GM12878 (cell line): ENCODE measurements at regions not wholly inside any gene's neighbourhood (a gene's known extent, or its start where the extent isn't known, plus 50 kb on each side); places are given as distances from the start of the nearest gene placed in this dataset.

Experiments used
- ATAC-seq: fragments of 200-7000 bp; cut with Tn5 transposase; 3 replicates; pipeline ENCODE4 v1.9.1; 2020; ENCODE audit warnings: mild to moderate bottlenecking, moderate library complexity
- BruUV-seq: library from RNA; stranded (reverse); fragments of 400-500 nt; replicated peaks from 2 replicates; lab custom pipeline; 2021; lab: Mats Ljungman, UMichigan
- CTCF ChIA-PET: fragments of 300-600 bp; sonication (Branson Sonifier 250); formaldehyde crosslinking; extraction: SDS; loops from one replicate; lab custom pipeline; 2021; ENCODE audit warnings: inconsistent platforms; lab: Yijun Ruan, JAX
- POLR2A ChIA-PET: fragments of 350-600 bp; formaldehyde crosslinking; extraction: SDS; loops from one replicate; lab custom pipeline; 2021; ENCODE audit warnings: inconsistent platforms; lab: Charles Lee
- RAD21 ChIA-PET: fragments of 300-600 bp; sonication (Branson Sonifier 250); formaldehyde crosslinking; loops from one replicate; lab custom pipeline; 2023; ENCODE audit warnings: antibody characterized with exemption; ENCODE audit not compliant: unreplicated experiment; lab: Charles Lee
- SMC1A ChIA-PET: fragments of 300-600 bp; sonication (Branson Sonifier 250); formaldehyde crosslinking; loops from one replicate; lab custom pipeline; 2023; ENCODE audit not compliant: unreplicated experiment, uncharacterized antibody; lab: Charles Lee
- DNase-seq: peaks from one replicate; pipeline ENCODE4 v3.0.0-alpha.2; 2011; ENCODE audit warnings: low read depth, low spot score
- FAIRE-seq: peaks from 3 replicates; lab custom pipeline; 2011; peaks lifted over from hg19 to GRCh38; lab: Jason Lieb, UNC
- H2AFZ ChIP-seq: 2 replicates; pipeline ENCODE4 v1.6.0; 2011; ENCODE audit warnings: low read depth, low read length, control low read depth; ENCODE audit not compliant: control insufficient read depth
- H3K27ac ChIP-seq: 2 replicates; pipeline ENCODE4 v1.5.1; 2011; ENCODE audit warnings: control low read depth; ENCODE audit not compliant: control insufficient read depth, insufficient read depth
- H3K27me3 ChIP-seq, 2 experiments: replicated peaks in 1 of 2; 2 replicates each; pipeline versions ENCODE4 v1.6.0 to v1.6.1; 2011; ENCODE audit warnings: low read length in 1 of 2; ENCODE audit not compliant: control insufficient read depth in 2 of 2, insufficient read depth in 2 of 2
- H3K36me3 ChIP-seq, 2 experiments: 2 replicates each; pipeline ENCODE4 v1.5.1; 2011; ENCODE audit warnings: low read length in 1 of 2; ENCODE audit not compliant: control insufficient read depth in 2 of 2, insufficient read depth in 2 of 2
- H3K4me1 ChIP-seq: 2 replicates; pipeline ENCODE4 v1.6.1; 2011; ENCODE audit warnings: mild to moderate bottlenecking, low read length, moderate library complexity, mixed read lengths; ENCODE audit not compliant: control insufficient read depth, insufficient read depth
- H3K4me2 ChIP-seq: 2 replicates; pipeline ENCODE4 v1.6.0; 2011; ENCODE audit warnings: control low read depth; ENCODE audit not compliant: control insufficient read depth, insufficient read depth
- H3K4me3 ChIP-seq: fragments of 200-600 bp; sonication (generic); 2 replicates; pipeline ENCODE4 v1.5.1; 2016
- H3K79me2 ChIP-seq: 2 replicates; pipeline ENCODE4 v1.6.0; 2011; ENCODE audit warnings: low read length; ENCODE audit not compliant: control insufficient read depth, insufficient read depth
- H3K9ac ChIP-seq: 2 replicates; pipeline ENCODE4 v1.8.0; 2011; ENCODE audit warnings: low read length, control low read depth, mixed read lengths; ENCODE audit not compliant: control insufficient read depth, insufficient read depth
- H3K9me3 ChIP-seq: replicated peaks from 3 replicates; pipeline ENCODE4 v1.5.1; 2011; ENCODE audit warnings: mild to moderate bottlenecking, low read length; ENCODE audit not compliant: control insufficient read depth, insufficient read depth
- H4K20me1 ChIP-seq: 2 replicates; pipeline ENCODE4 v1.6.0; 2011; ENCODE audit not compliant: control insufficient read depth, insufficient read depth
- CHD1 ChIP-seq: IDR thresholded peaks from 2 replicates; pipeline ENCODE4 v1.6.1; 2012; ENCODE audit warnings: low read depth, low read length, improper control_type of control experiment
- CTCF ChIP-seq, 3 experiments: IDR thresholded peaks in 2 of 3; conservative IDR thresholded peaks in 1 of 3; 2 replicates each; pipeline ENCODE4 v1.5.1; 2011; ENCODE audit warnings: low read depth in 3 of 3, low read length in 3 of 3, mild to moderate bottlenecking in 3 of 3, control low read depth in 2 of 3, moderate library complexity in 2 of 3, inconsistent platforms in 1 of 3, mixed read lengths in 1 of 3; ENCODE audit not compliant: control insufficient read depth in 2 of 3, insufficient read depth in 1 of 3; ENCODE audit errors: extremely low read depth in 1 of 3
- ETV6 ChIP-seq, 2 experiments: fragments of 450-650 bp in 1 of 2; IDR thresholded peaks in 1 of 2; conservative IDR thresholded peaks in 1 of 2; 2 replicates each; pipeline ENCODE4 v1.6.1; 2014; ENCODE audit warnings: antibody characterized with exemption in 1 of 2, borderline replicate concordance in 1 of 2, low read depth in 1 of 2, mild to moderate bottlenecking in 1 of 2, moderate library complexity in 1 of 2
- FOXM1 ChIP-seq: IDR thresholded peaks from 2 replicates; pipeline ENCODE4 v1.6.1; 2012; ENCODE audit warnings: low read depth, mild to moderate bottlenecking, inconsistent platforms, low read length, moderate library complexity
- NBN ChIP-seq: fragments of 450-650 bp; IDR thresholded peaks from 2 replicates; pipeline ENCODE4 v1.6.1; 2016
- PML ChIP-seq: IDR thresholded peaks from 2 replicates; pipeline ENCODE4 v1.6.1; 2012; ENCODE audit warnings: low read length, inconsistent platforms
- RAD21 ChIP-seq: IDR thresholded peaks from 2 replicates; pipeline ENCODE4 v1.6.1; 2011; ENCODE audit warnings: mild to moderate bottlenecking, low read depth, low read length, moderate library complexity; ENCODE audit not compliant: insufficient read depth
- SMAD1 ChIP-seq: fragments of 450-650 bp; IDR thresholded peaks from 2 replicates; pipeline ENCODE4 v1.6.1; 2018; ENCODE audit warnings: mild to moderate bottlenecking, low read depth; ENCODE audit not compliant: partially characterized antibody
- SMC3 ChIP-seq: IDR thresholded peaks from 2 replicates; pipeline ENCODE4 v1.6.1; 2011; ENCODE audit warnings: low read length, improper control_type of control experiment, borderline replicate concordance
- TAF1 ChIP-seq: IDR thresholded peaks from 2 replicates; pipeline ENCODE4 v1.6.1; 2011; ENCODE audit warnings: mild to moderate bottlenecking, low read depth, low read length, borderline replicate concordance
- TCF3 ChIP-seq: IDR thresholded peaks from 2 replicates; pipeline ENCODE4 v1.6.1; 2012; ENCODE audit warnings: low read depth, mild to moderate bottlenecking, low read length, borderline replicate concordance; ENCODE audit not compliant: insufficient read depth
- YY1 ChIP-seq: IDR thresholded peaks from 2 replicates; pipeline ENCODE4 v1.6.1; 2011; ENCODE audit warnings: low read depth, mild to moderate bottlenecking, low read length
- WGBS: methylation state at CpG from one replicate; pipeline ENCODE4 v1.1.6; 2016; ENCODE audit warnings: low lambda C conversion rate; ENCODE audit not compliant: insufficient replicate concordance, insufficient coverage; ENCODE audit errors: missing lambda C conversion rate; 5-methylcytosine and 5-hydroxymethylcytosine counted together
- in situ Hi-C: fragments of 300-500 bp; cut with MboI; formaldehyde crosslinking; loops from 9 replicates; pipeline ENCODE4 v1.14.3; 2018; ENCODE audit warnings: mixed read lengths
- intact Hi-C: fragments of 100-400 bp; cut with micrococcal nuclease; formaldehyde crosslinking; loops from one replicate; pipeline ENCODE4 v1.14.2; 2022; ENCODE audit not compliant: unreplicated experiment

GRCh38 chr5:66306105-66306843, 162.2 kb downstream of the SREK1 start:
- FAIRE-seq (peak; percentile 57), DNase-seq (no peak), ATAC-seq (peak; percentile 95)
- no peaks in the 10 kb centered on the region for H4K20me1 ChIP-seq
- TF ChIP-seq CHD1 (no peak), PML (no peak), NBN (no peak), CTCF (IDR thresholded peaks at IDR 0.05 in 2 of 3, conservative IDR thresholded peaks at IDR 0.05 in 1 of 3; ENCODE audit: control insufficient read depth in 2 of 3, extremely low read depth in 1 of 3, insufficient read depth in 1 of 3, low read depth in 3 of 3, low read length in 3 of 3) (peak; percentile 66 to 96 (median 89)), TAF1 (no peak), SMAD1 (no peak), FOXM1 (no peak), SMC3 (peak; percentile 43), RAD21 (peak; percentile 57), ETV6 (conservative IDR thresholded peaks at IDR 0.05 in 1 of 2, IDR thresholded peaks at IDR 0.05 in 1 of 2; ENCODE audit: borderline replicate concordance in 1 of 2, low read depth in 1 of 2) (no peak), TCF3 (no peak), YY1 (peak; percentile 44; the same call in 1 of the 2 replicates)
- SMC1A ChIA-PET, result interaction anchor here (0.6 to 3.7 kb wide), 26 partner anchors 8 to 902 kb away, joined by 3 to 52 read pairs (median 4); no protein-coding TSS in a partner anchor
- POLR2A ChIA-PET, result no interaction called here
- no peak overlapping the region for H3K4me3 ChIP-seq
- H3K9ac ChIP-seq, result no peak overlapping the region
- intact Hi-C loops (loop anchor here (5.0 kb wide), 4 partner anchors 131 to 901 kb away; no protein-coding TSS in a partner anchor), in situ Hi-C loops (no loop called here)
- no peaks in the 10 kb centered on the region for H3K79me2 ChIP-seq
- RAD21 ChIA-PET, result interaction anchor here (0.6 to 1.6 kb wide), 20 partner anchors 8 to 902 kb away, joined by 3 to 35 read pairs (median 4); no protein-coding TSS in a partner anchor
- H3K4me1 ChIP-seq, result no peaks in the 10 kb centered on the region
- H3K9me3 ChIP-seq, result no peaks in the 10 kb centered on the region
- CTCF ChIA-PET, result interaction anchor here (0.6 to 4.7 kb wide), 81 partner anchors 8 to 900 kb away, joined by 3 to 137 read pairs (median 4); no protein-coding TSS in a partner anchor
- BruUV-seq, result no TSS peak
- no peak overlapping the region for H3K4me2 ChIP-seq
- H3K27me3 ChIP-seq, result peaks cover 0 to 1% of the 10 kb centered on the region in 2 experiments; a peak in 1 of 4 replicates
- H3K27ac ChIP-seq, result no peak overlapping the region
- WGBS, result 1% methylated on average over 9 of the region's 9 CpGs
- H2AFZ ChIP-seq, result no peak overlapping the region
- H3K36me3 ChIP-seq, result no peaks in the 10 kb centered on the region
